A549 (cell line): ENCODE measurements at regions not wholly inside any gene's neighbourhood (a gene's known extent, or its start where the extent isn't known, plus 50 kb on each side); places are given as distances from the start of the nearest gene placed in this dataset.

Experiments used
- ATAC-seq, 2 experiments: fragments of 200-7000 bp in 1 of 2; fragments of >200 bp in 1 of 2; cut with Nextera tagmentation in 1 of 2; cut with Tn5 transposase in 1 of 2; 3 replicates each; pipeline versions ENCODE4 v1.8.0 to v1.9.1; 2018 to 2020; ENCODE audit warnings: mild to moderate bottlenecking in 1 of 2, moderate library complexity in 1 of 2
- CTCF ChIA-PET: fragments of 300-600 bp; sonication (Branson Sonifier 250); formaldehyde crosslinking; extraction: SDS; loops from one replicate; lab custom pipeline; 2021; ENCODE audit warnings: antibody characterized with exemption, inconsistent platforms; lab: Yijun Ruan, JAX
- POLR2A ChIA-PET: fragments of 350-600 bp; formaldehyde crosslinking; extraction: SDS; loops from one replicate; lab custom pipeline; 2021; ENCODE audit warnings: antibody characterized with exemption, inconsistent platforms; lab: Yijun Ruan, JAX
- DNase-seq, 2 experiments: peaks; one replicate each; pipeline versions ENCODE4 v3.0.0 to v3.0.0-alpha.2; 2011 to 2016; ENCODE audit warnings: low read depth in 1 of 2, low spot score in 1 of 2
- FAIRE-seq: peaks from 2 replicates; lab custom pipeline; 2011; peaks lifted over from hg19 to GRCh38; lab: Jason Lieb, UNC
- H3K27ac ChIP-seq, 2 experiments: fragments of >200 bp; sonication (Bioruptor Twin); formaldehyde crosslinking; 3 replicates each; pipeline ENCODE4 v1.5.1; 2016 to 2017
- H3K4me1 ChIP-seq: fragments of >200 bp; sonication (Bioruptor Twin); formaldehyde crosslinking; 3 replicates; pipeline ENCODE4 v1.6.1; 2016
- H3K4me2 ChIP-seq: fragments of >200 bp; sonication (Bioruptor Twin); formaldehyde crosslinking; 3 replicates; pipeline ENCODE4 v1.6.1; 2016
- H3K4me3 ChIP-seq: fragments of >200 bp; sonication (Bioruptor Twin); formaldehyde crosslinking; 3 replicates; pipeline ENCODE4 v1.5.1; 2016
- H3K9me3 ChIP-seq: fragments of >200 bp; sonication (Bioruptor Twin); formaldehyde crosslinking; 3 replicates; pipeline ENCODE4 v1.6.1; 2016
- CHD4 ChIP-seq: fragments of 200-600 bp; sonication (generic); IDR thresholded peaks from 2 replicates; pipeline ENCODE4 v1.6.1; 2016; ENCODE audit warnings: antibody characterized with exemption, mild to moderate bottlenecking, borderline replicate concordance
- CTCF ChIP-seq: fragments of >200 bp; sonication (Bioruptor Twin); formaldehyde crosslinking; IDR thresholded peaks from 3 replicates; pipeline ENCODE4 v1.5.1; 2016
- E2F6 ChIP-seq: IDR thresholded peaks from 2 replicates; pipeline ENCODE4 v1.6.1; 2012; ENCODE audit warnings: low read depth, borderline replicate concordance
- EHF ChIP-seq: fragments of 250-450 bp; sonication (Bioruptor Pico); IDR thresholded peaks from 2 replicates; pipeline ENCODE4 v1.5.0; 2020; ENCODE audit warnings: mild to moderate bottlenecking
- EHMT2 ChIP-seq: fragments of 200-600 bp; sonication (generic); IDR thresholded peaks from 2 replicates; pipeline ENCODE4 v1.6.1; 2016; ENCODE audit warnings: antibody characterized with exemption, low read depth, mild to moderate bottlenecking, moderate library complexity
- ESRRA ChIP-seq: fragments of 150-350 bp; IDR thresholded peaks from 2 replicates; pipeline ENCODE4 v1.6.1; 2014; ENCODE audit warnings: mild to moderate bottlenecking, low read length, borderline replicate concordance
- FOXS1 ChIP-seq: fragments of 250-450 bp; sonication (Bioruptor Pico); IDR thresholded peaks from 2 replicates; pipeline ENCODE4 v1.5.0; 2020; ENCODE audit warnings: mild to moderate bottlenecking, moderate library complexity
- HDAC2 ChIP-seq: fragments of 200-600 bp; sonication (generic); IDR thresholded peaks from 2 replicates; pipeline ENCODE4 v1.6.1; 2016
- HOXB5 ChIP-seq: fragments of 250-450 bp; sonication (Bioruptor Pico); IDR thresholded peaks from 2 replicates; pipeline ENCODE4 v1.5.0; 2020; ENCODE audit warnings: mild to moderate bottlenecking, moderate library complexity
- JUN ChIP-seq, 2 experiments: fragments of >200 bp; sonication (Bioruptor Twin); formaldehyde crosslinking; IDR thresholded peaks; 2 replicates in 1 of 2; 3 replicates in 1 of 2; pipeline ENCODE4 v1.6.1; 2016 to 2017
- KDM5A ChIP-seq: fragments of 200-600 bp; sonication (generic); IDR thresholded peaks from 2 replicates; pipeline ENCODE4 v1.6.1; 2016; ENCODE audit warnings: antibody characterized with exemption, mild to moderate bottlenecking
- MAX ChIP-seq: IDR thresholded peaks from 2 replicates; pipeline ENCODE4 v1.6.1; 2012
- MAZ ChIP-seq: fragments of 150-350 bp; IDR thresholded peaks from 2 replicates; pipeline ENCODE4 v1.6.1; 2014; ENCODE audit warnings: antibody characterized with exemption, low read depth, low read length, borderline replicate concordance
- MYC ChIP-seq: IDR thresholded peaks from 2 replicates; pipeline ENCODE4 v1.6.1; 2012; ENCODE audit warnings: mild to moderate bottlenecking, inconsistent platforms, low read length, improper control_type of control experiment, borderline replicate concordance
- NFE2L2 ChIP-seq: fragments of 150-350 bp; conservative IDR thresholded peaks from 2 replicates; pipeline ENCODE4 v1.6.1; 2014; ENCODE audit warnings: low read length
- NPAS2 ChIP-seq: fragments of 250-450 bp; sonication (Bioruptor Pico); IDR thresholded peaks from 2 replicates; pipeline ENCODE4 v1.8.0; 2022; ENCODE audit warnings: mild to moderate bottlenecking, moderate library complexity, borderline replicate concordance
- NR3C1 ChIP-seq: fragments of >200 bp; sonication (Bioruptor Twin); formaldehyde crosslinking; IDR thresholded peaks from 3 replicates; pipeline ENCODE4 v1.6.1; 2017
- POLR2A ChIP-seq: IDR thresholded peaks from 2 replicates; pipeline ENCODE4 v1.6.1; 2012; ENCODE audit warnings: mild to moderate bottlenecking, low read length
- RNF2 ChIP-seq: fragments of 200-600 bp; sonication (generic); IDR thresholded peaks from 2 replicates; pipeline ENCODE4 v1.6.1; 2016; ENCODE audit warnings: low read depth, mild to moderate bottlenecking, antibody characterized with exemption, moderate library complexity, borderline replicate concordance
- SREBF2 ChIP-seq: fragments of 450-650 bp; IDR thresholded peaks from 2 replicates; pipeline ENCODE4 v1.6.1; 2014; ENCODE audit warnings: mild to moderate bottlenecking, moderate library complexity
- TFCP2L1 ChIP-seq: fragments of 250-450 bp; sonication (Bioruptor Pico); IDR thresholded peaks from 2 replicates; pipeline ENCODE4 v1.5.0; 2021; ENCODE audit warnings: mild to moderate bottlenecking
- USF2 ChIP-seq: fragments of 450-650 bp; IDR thresholded peaks from 2 replicates; pipeline ENCODE4 v1.6.1; 2014; ENCODE audit warnings: antibody characterized with exemption
- WGBS: methylation state at CpG from one replicate; pipeline ENCODE4 v1.1.6; 2017; ENCODE audit errors: missing lambda C conversion rate; 5-methylcytosine and 5-hydroxymethylcytosine counted together
- TF ChIP-seq, protein P1 (sequence below): fragments of 250-450 bp; sonication (Bioruptor Pico); IDR thresholded peaks from 2 replicates; pipeline ENCODE4 v1.5.0; 2021; ENCODE audit warnings: mild to moderate bottlenecking, moderate library complexity, borderline replicate concordance
- TF ChIP-seq, protein P2 (sequence below): fragments of 250-450 bp; sonication (Bioruptor Pico); IDR thresholded peaks from 2 replicates; pipeline ENCODE4 v1.5.0; 2020; ENCODE audit warnings: low read depth, mild to moderate bottlenecking, moderate library complexity

DNA sequence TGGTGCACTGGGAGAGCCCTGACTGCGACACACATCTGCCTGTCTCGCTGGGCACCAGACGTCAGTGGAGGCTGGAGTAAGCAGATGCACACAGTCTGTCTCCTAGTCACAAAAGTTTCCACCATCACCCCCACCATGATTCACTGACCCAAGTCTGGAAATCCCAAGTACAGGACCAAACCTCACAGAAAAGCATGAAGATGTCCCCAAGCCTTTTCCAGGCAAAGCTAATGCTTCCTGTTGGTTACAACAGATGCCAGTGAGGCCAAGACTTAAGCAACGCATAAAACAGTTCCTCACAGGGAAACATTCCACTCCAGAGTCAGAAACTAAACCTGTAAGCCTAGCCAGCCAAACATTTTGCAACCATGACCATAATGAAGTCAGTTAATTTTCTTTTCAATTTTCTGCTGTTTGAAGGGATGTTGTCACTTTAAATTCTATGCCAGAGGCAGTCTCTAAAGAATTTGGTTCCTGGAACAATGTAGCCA, 259.3 kb upstream of the SLC30A5 start:
- H3K4me1 ChIP-seq = no peaks in the 10 kb centered on the region
- DNase-seq (no peak), ATAC-seq (no peak), FAIRE-seq (no peak)
- H3K27ac ChIP-seq = no peak overlapping the region
- CTCF ChIA-PET = no interaction called here
- WGBS = 77% methylated on average over 4 of the region's 4 CpGs
- POLR2A ChIA-PET = no interaction called here
- TF ChIP-seq, protein P1, sequence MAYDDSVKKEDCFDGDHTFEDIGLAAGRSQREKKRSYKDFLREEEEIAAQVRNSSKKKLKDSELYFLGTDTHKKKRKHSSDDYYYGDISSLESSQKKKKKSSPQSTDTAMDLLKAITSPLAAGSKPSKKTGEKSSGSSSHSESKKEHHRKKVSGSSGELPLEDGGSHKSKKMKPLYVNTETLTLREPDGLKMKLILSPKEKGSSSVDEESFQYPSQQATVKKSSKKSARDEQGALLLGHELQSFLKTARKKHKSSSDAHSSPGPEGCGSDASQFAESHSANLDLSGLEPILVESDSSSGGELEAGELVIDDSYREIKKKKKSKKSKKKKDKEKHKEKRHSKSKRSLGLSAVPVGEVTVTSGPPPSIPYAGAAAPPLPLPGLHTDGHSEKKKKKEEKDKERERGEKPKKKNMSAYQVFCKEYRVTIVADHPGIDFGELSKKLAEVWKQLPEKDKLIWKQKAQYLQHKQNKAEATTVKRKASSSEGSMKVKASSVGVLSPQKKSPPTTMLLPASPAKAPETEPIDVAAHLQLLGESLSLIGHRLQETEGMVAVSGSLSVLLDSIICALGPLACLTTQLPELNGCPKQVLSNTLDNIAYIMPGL = no peak
- TF ChIP-seq FOXS1 (CRISPR knock-in tag) (no peak), MAX (no peak), JUN (IDR thresholded peaks at IDR 0.05) (no peak), CHD4 (no peak), HOXB5 (CRISPR knock-in tag) (no peak), CTCF (no peak), TFCP2L1 (CRISPR knock-in tag) (no peak), HDAC2 (no peak), EHF (no peak), NFE2L2 (no peak), KDM5A (no peak), MAZ (no peak)
- TF ChIP-seq, protein P2, sequence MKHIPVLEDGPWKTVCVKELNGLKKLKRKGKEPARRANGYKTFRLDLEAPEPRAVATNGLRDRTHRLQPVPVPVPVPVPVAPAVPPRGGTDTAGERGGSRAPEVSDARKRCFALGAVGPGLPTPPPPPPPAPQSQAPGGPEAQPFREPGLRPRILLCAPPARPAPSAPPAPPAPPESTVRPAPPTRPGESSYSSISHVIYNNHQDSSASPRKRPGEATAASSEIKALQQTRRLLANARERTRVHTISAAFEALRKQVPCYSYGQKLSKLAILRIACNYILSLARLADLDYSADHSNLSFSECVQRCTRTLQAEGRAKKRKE (CRISPR knock-in tag) = no peak
- no peak overlapping the region for H3K4me2 ChIP-seq
- H3K4me3 ChIP-seq = no peak overlapping the region
- H3K9me3 ChIP-seq = no peaks in the 10 kb centered on the region

DNA sequence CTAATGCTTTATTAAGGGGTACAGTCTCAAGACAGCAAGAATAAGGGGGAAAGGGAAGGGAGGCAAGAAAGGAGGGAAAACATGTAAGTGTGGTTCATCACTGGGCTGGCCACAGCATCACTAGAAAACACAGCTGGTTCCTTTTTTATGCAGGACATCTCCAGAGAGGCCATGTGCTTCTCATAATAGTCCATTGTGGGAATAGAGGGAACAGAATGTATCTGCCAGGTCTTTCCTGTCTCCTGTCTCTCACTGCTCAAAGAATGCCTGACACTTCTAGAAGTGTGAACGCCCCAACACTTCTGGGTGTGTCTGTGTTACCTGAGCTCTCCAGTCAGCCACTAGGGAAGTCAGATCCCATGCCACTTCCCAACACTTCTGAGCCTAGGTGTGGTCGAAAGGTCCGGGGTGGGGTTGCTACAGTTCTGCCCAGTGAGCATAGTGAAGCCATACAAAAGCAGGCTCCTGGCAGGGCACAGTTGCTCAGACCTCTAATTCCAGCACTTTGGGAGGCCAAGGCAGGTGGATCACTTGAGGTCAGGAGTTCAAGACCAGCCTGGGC, 255.6 kb upstream of the SLC30A5 start:
- TF ChIP-seq ESRRA (no peak), USF2 (no peak), EHF (no peak), MYC (no peak), RNF2 (no peak), KDM5A (no peak), SREBF2 (no peak), POLR2A (no peak), NR3C1 (no peak), NPAS2 (no peak), HDAC2 (no peak), JUN (IDR thresholded peaks at IDR 0.05) (no peak), E2F6 (no peak), EHMT2 (no peak)
- TF ChIP-seq, protein P1 = no peak
- TF ChIP-seq, protein P2 (CRISPR knock-in tag) = no peak
- TF ChIP-seq, all 56 proteins: peak for 0
- FAIRE-seq = no peak
- ChIA-PET POLR2A (no interaction called here), CTCF (interaction anchor here (1.0 to 1.7 kb wide), 2 partner anchors 9 to 552 kb away, joined by 3 to 4 read pairs; no protein-coding TSS in a partner anchor)
- DNase-seq = no peak
- Histone ChIP-seq H3K27ac (no peak overlapping the region), H3K4me2 (no peak overlapping the region), H3K9me3 (no peaks in the 10 kb centered on the region), H3K4me1 (no peaks in the 10 kb centered on the region), H3K4me3 (no peak overlapping the region)
- no peak for ATAC-seq
- 9% methylated on average over 3 of the region's 3 CpGs for WGBS
